BLaER1 treated with 17β-estradiol and CSF1 and Interleukin-3, amounts not matched to agents 10 nM and 100 nM (cell line): ENCODE measurements at regions not wholly inside any gene's neighbourhood (a gene's known extent, or its start where the extent isn't known, plus 50 kb on each side); places are given as distances from the start of the nearest gene placed in this dataset.
A peak's percentile ranks its signal among the peaks of the same experiment; 100 is the strongest.

Experiments
- H3K27ac ChIP-seq, 11 experiments: shearing (Covaris generic); formaldehyde crosslinking; 2 replicates each; pipeline ENCODE4 v1.8.1; 2022
- H3K27me3 ChIP-seq, 11 experiments: shearing (Covaris generic); formaldehyde crosslinking; 2 replicates each; pipeline ENCODE4 v1.8.1; 2022
- H3K36me3 ChIP-seq, 11 experiments: shearing (Covaris generic); formaldehyde crosslinking; 2 replicates each; pipeline ENCODE4 v1.8.1; 2022
- H3K4me1 ChIP-seq, 10 experiments: shearing (Covaris generic); formaldehyde crosslinking; 2 replicates each; pipeline ENCODE4 v1.8.1; 2022
- H3K4me2 ChIP-seq, 11 experiments: shearing (Covaris generic); formaldehyde crosslinking; 2 replicates each; pipeline ENCODE4 v1.8.1; 2022
- H3K4me3 ChIP-seq, 10 experiments: shearing (Covaris generic); formaldehyde crosslinking; 2 replicates each; pipeline ENCODE4 v1.8.1; 2022
- H3K9ac ChIP-seq, 11 experiments: shearing (Covaris generic); formaldehyde crosslinking; 2 replicates each; pipeline ENCODE4 v1.8.1; 2022
- H3K9me3 ChIP-seq, 11 experiments: shearing (Covaris generic); formaldehyde crosslinking; replicated peaks in 1 of 11; 2 replicates each; pipeline ENCODE4 v1.8.1; 2022
- H4K20me1 ChIP-seq, 11 experiments: shearing (Covaris generic); formaldehyde crosslinking; 2 replicates each; pipeline ENCODE4 v1.8.1; 2022
- Cebpa-rat ChIP-seq, 11 experiments: shearing (Covaris generic); IDR thresholded peaks; 2 replicates each; pipeline ENCODE4 v1.8.1; 2022

DNA sequence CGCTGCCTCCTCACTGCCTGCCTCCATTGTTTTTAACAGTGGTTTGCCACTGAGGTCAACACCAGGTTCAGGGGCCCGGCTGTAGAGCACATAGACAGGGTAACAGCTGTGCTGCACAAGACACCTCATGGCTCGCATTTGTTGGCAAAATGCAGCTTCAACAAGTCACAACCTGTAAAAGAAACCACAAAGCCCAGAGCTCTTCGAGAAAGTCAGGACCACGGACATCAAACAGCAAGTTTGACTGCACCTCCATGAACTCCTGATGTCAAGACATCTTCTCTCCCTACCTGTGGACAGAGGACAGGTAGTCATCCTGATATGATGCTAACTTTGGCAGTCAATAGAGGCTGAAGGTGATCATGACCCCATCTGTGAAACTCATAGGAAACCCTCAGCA, 142.4 kb upstream of the SOX9 start:
- no peak for TF ChIP-seq Cebpa-rat (IDR thresholded peaks at IDR 0.05)
- Histone ChIP-seq H3K27me3 (no peaks in the 10 kb centered on the region), H3K9ac (no peak overlapping the region)

DNA sequence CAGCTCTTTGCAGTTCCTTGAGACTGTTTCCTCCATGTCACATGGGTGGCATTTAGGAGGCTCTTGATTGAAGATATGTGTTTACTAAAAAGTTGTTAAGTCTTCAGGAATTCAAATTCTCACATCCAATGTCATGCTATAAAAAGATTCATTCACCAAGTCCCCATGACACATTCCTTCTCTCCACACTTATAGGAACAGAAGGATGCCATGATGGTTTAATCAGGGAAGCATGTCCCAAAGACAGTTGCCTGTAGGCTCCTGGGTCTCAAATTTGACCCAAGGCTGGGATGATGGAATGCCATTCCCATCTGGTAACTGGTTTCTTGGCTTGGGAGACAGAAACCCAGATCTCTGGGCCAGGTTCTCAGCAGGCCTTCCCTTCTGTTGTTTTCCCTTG, 140.6 kb upstream of the SOX9 start:
- no peaks in the 10 kb centered on the region for H3K36me3 ChIP-seq
- no peaks in the 10 kb centered on the region for H4K20me1 ChIP-seq
- peaks cover 0 to 16% (median 10%) of the 10 kb centered on the region in 11 experiments; a peak in 8 of 22 replicates for H3K9me3 ChIP-seq
- TF ChIP-seq Cebpa-rat (IDR thresholded peaks at IDR 0.05): no peak
- H3K27ac ChIP-seq: no peak overlapping the region
- no peak overlapping the region for H3K4me2 ChIP-seq
- no peak overlapping the region for H3K4me3 ChIP-seq
- peaks cover 0 to 15% (median 0%) of the 10 kb centered on the region in 10 experiments; a peak in 3 of 20 replicates for H3K4me1 ChIP-seq
- no peaks in the 10 kb centered on the region for H3K27me3 ChIP-seq
- H3K9ac ChIP-seq: no peak overlapping the region

More for the DNA sequence above, 142.4 kb upstream of the SOX9 start:
- H3K27ac ChIP-seq: no peak overlapping the region
- H3K9me3 ChIP-seq: peaks cover 0 to 16% (median 10%) of the 10 kb centered on the region in 11 experiments; a peak in 8 of 22 replicates
- H3K36me3 ChIP-seq: no peaks in the 10 kb centered on the region
- no peak overlapping the region for H3K4me2 ChIP-seq
- peaks cover 0 to 15% (median 0%) of the 10 kb centered on the region in 10 experiments; a peak in 3 of 20 replicates for H3K4me1 ChIP-seq
- H3K4me3 ChIP-seq: no peak overlapping the region
- no peaks in the 10 kb centered on the region for H4K20me1 ChIP-seq

DNA sequence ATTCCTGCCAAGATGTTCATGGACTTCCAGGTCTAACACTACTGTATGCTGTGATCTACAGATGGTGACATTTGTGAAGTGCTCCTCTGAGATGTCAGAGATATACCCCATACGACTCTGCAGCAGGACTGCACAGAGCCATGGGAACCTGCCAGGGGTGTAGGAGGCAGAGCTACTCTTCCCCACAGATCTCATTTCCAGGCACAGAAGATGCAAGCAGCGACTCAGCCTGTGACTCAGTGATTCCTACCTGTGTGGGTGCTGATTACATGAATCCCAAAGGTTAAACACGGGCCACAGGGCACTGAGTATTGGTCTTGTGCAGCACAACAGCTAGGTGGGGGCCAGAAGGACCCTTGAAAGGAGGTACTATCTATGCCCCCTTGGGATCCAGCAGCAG, 137.0 kb upstream of the SOX9 start:
- H3K4me1 ChIP-seq: peaks cover 0 to 5% (median 0%) of the 10 kb centered on the region in 10 experiments; a peak in 6 of 20 replicates
- H4K20me1 ChIP-seq: no peaks in the 10 kb centered on the region
- H3K36me3 ChIP-seq: no peaks in the 10 kb centered on the region
- H3K9ac ChIP-seq: no peak overlapping the region
- no peak overlapping the region for H3K4me2 ChIP-seq
- H3K4me3 ChIP-seq: no peak overlapping the region
- H3K27me3 ChIP-seq: no peaks in the 10 kb centered on the region
- H3K27ac ChIP-seq: no peak overlapping the region
- peaks cover 0 to 8% (median 6%) of the 10 kb centered on the region in 11 experiments; a peak in 8 of 22 replicates for H3K9me3 ChIP-seq
- no peak for TF ChIP-seq Cebpa-rat (IDR thresholded peaks at IDR 0.05)

DNA sequence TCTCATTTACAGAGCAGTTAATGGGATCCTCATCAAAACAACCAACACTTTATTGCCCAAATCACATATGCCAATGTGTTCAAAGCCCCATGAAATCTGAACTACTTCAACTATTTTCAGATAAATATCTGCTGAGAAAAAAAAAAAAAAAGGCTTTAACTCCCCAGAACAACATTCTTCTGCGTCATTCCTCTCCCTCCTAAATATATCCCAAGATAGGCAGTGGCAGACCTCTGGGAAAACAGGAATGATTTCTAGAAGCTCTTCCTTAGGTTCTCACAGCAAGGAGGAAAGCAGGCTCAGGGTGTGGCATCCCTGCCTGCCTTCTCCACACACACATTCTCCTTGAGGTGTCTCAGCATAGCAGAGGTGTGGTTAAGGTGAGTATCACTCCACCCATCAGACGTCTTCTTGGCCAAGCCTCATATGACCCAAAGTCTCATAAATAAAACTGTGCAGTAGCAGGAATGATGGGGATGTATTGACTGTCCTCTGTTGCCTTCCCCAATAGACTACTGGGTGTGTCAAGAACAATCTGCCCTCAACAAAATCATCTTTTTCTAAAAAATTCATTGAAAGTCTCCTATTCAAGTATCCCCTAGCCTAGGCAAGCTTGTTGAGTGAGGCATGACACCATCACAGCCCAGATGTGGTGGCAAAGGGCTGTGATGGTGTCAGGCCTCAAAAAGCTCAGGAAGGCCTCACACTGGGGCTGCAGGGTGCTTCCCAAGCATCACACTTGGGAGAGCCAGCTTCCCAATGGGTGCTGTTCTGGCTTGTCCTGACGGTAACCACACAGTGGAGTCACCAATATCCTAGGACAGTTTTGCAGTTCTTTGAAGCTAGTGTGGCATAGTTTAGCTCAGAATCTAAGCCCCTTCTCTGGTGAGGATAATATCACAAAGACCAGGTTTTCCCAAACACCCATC, 135.4 kb upstream of the SOX9 start:
- H3K27ac ChIP-seq: no peak overlapping the region
- no peaks in the 10 kb centered on the region for H3K9me3 ChIP-seq
- H3K4me1 ChIP-seq: peaks cover 0 to 5% (median 0%) of the 10 kb centered on the region in 10 experiments; a peak in 6 of 20 replicates
- TF ChIP-seq Cebpa-rat (IDR thresholded peaks at IDR 0.05): no peak
- no peak overlapping the region for H3K9ac ChIP-seq
- no peaks in the 10 kb centered on the region for H4K20me1 ChIP-seq
- H3K27me3 ChIP-seq: no peaks in the 10 kb centered on the region
- H3K4me3 ChIP-seq: no peak overlapping the region
- no peak overlapping the region for H3K4me2 ChIP-seq
- H3K36me3 ChIP-seq: no peaks in the 10 kb centered on the region

GRCh38 chr17:71986886-71987285, 133.9 kb upstream of the SOX9 start:
- Histone ChIP-seq H3K4me1 (peaks cover 0 to 5% (median 0%) of the 10 kb centered on the region in 10 experiments; a peak in 6 of 20 replicates), H3K4me3 (no peak overlapping the region), H3K4me2 (no peak overlapping the region), H3K36me3 (no peaks in the 10 kb centered on the region), H3K9ac (no peak overlapping the region), H3K9me3 (no peaks in the 10 kb centered on the region), H3K27ac (no peak overlapping the region), H4K20me1 (no peaks in the 10 kb centered on the region), H3K27me3 (no peaks in the 10 kb centered on the region)
- TF ChIP-seq Cebpa-rat (IDR thresholded peaks at IDR 0.05): no peak

DNA sequence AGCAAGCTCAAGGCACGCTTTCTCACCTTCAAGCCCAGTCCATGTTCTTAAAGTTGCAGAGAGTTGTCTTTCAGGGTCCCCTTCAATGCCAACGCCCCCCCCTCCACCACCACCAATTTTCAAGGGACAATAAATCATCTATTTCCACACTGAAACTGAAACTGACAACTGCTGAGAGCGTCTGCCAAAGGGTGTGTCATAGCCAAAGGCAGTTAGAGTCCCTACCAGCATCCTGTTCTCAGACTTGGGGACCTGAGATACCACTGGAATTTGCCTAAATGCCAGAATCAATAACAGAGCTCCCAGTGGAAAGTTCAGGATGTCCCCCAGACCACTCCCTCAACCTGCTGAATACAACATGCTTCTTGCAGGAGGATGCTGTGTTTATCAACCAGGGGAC, 133.2 kb upstream of the SOX9 start:
- Histone ChIP-seq H3K36me3 (no peaks in the 10 kb centered on the region), H3K9me3 (no peaks in the 10 kb centered on the region), H3K27ac (no peak overlapping the region), H3K4me1 (peaks cover 0 to 5% (median 0%) of the 10 kb centered on the region in 10 experiments; a peak in 6 of 20 replicates), H3K9ac (no peak overlapping the region), H3K4me3 (no peak overlapping the region), H4K20me1 (no peaks in the 10 kb centered on the region), H3K27me3 (no peaks in the 10 kb centered on the region), H3K4me2 (peak overlapping the region in 4 of 11 experiments; percentile 21 to 28 (median 24); a peak in 4 of 22 replicates)
- TF ChIP-seq Cebpa-rat (IDR thresholded peaks at IDR 0.05): no peak

DNA sequence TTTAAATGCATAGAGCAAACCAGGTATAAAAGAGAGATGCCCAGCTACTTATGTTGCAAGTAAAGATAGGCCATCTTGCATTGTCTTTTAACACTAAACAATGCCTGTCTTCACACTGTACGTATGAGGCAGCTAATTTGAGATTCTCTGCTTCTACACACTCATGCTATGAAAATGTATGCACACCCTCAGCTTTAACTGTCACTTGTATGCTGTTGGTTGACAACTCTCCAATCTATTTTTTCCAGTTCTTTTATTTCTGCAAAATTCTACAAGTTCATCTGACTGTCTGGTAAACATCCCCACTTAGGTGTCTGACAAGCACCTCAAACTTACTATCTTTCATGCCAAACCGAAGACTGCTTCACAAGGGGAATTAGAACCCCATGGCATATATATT, 131.7 kb upstream of the SOX9 start:
- no peaks in the 10 kb centered on the region for H4K20me1 ChIP-seq
- no peaks in the 10 kb centered on the region for H3K27me3 ChIP-seq
- TF ChIP-seq Cebpa-rat (IDR thresholded peaks at IDR 0.05): no peak
- H3K4me1 ChIP-seq: peaks cover 0 to 5% (median 0%) of the 10 kb centered on the region in 10 experiments; a peak in 6 of 20 replicates
- no peak overlapping the region for H3K4me2 ChIP-seq
- H3K9me3 ChIP-seq: no peaks in the 10 kb centered on the region
- H3K9ac ChIP-seq: no peak overlapping the region
- H3K27ac ChIP-seq: no peak overlapping the region
- H3K4me3 ChIP-seq: no peak overlapping the region
- no peaks in the 10 kb centered on the region for H3K36me3 ChIP-seq

- no peak for TF ChIP-seq Cebpa-rat (IDR thresholded peaks at IDR 0.05)
- H3K36me3 ChIP-seq: no peaks in the 10 kb centered on the region
- H3K4me3 ChIP-seq: no peak overlapping the region
- no peak overlapping the region for H3K27ac ChIP-seq
- H3K9me3 ChIP-seq: no peaks in the 10 kb centered on the region
- no peak overlapping the region for H3K4me2 ChIP-seq
- no peaks in the 10 kb centered on the region for H3K4me1 ChIP-seq
- no peak overlapping the region for H3K9ac ChIP-seq
- H3K27me3 ChIP-seq: no peaks in the 10 kb centered on the region
- H4K20me1 ChIP-seq: no peaks in the 10 kb centered on the region
These were observed 127.5 kb upstream of the SOX9 start for GRCh38 chr17:71993363-71993762.

GRCh38 chr17:71995590-71995989, 125.2 kb upstream of the SOX9 start:
- H3K4me1 ChIP-seq: no peaks in the 10 kb centered on the region
- H3K36me3 ChIP-seq: no peaks in the 10 kb centered on the region
- no peaks in the 10 kb centered on the region for H4K20me1 ChIP-seq
- H3K4me2 ChIP-seq: no peak overlapping the region
- H3K4me3 ChIP-seq: no peak overlapping the region
- no peak for TF ChIP-seq Cebpa-rat (IDR thresholded peaks at IDR 0.05)
- H3K27ac ChIP-seq: no peak overlapping the region
- no peak overlapping the region for H3K9ac ChIP-seq
- H3K27me3 ChIP-seq: no peaks in the 10 kb centered on the region
- no peaks in the 10 kb centered on the region for H3K9me3 ChIP-seq
